Fibroblast of villous mesenchyme (primary cell): ENCODE measurements at regions not wholly inside any gene's neighbourhood (a gene's known extent, or its start where the extent isn't known, plus 50 kb on each side); places are given as distances from the start of the nearest gene placed in this dataset.

Source experiments
- DNase-seq: peaks from one replicate; pipeline ENCODE4 v3.0.0-alpha.2; 2010; ENCODE audit warnings: low read depth
- H3K4me3 ChIP-seq: 2 replicates; pipeline ENCODE4 v1.5.1; 2011; ENCODE audit warnings: low read depth, mild to moderate bottlenecking, low read length
- TF ChIP-seq, protein P1 (sequence below): IDR thresholded peaks from 2 replicates; pipeline ENCODE4 v1.5.1; 2012; ENCODE audit warnings: low read depth, mild to moderate bottlenecking, low read length; ENCODE audit not compliant: insufficient read depth

DNA sequence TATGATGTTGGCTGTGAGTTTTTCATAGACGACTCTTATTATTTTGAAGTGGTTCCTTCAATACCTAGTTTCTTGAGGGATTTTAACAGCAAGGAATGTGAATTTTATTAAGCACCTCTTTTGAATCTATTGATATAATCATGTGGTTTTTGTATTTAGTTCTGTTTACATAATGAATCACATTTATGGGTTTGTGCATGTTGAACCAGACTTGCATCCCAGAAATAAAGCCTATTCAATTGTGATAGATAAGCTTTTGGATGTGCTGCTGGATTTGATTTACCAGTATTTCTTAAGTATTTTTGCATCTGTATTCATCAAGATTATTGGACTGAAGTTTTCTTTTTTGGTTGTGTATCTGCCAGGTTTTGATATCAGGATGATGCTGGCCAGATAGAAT is 131.6 kb upstream of the SCN7A start:
- no peak for DNase-seq
- TF ChIP-seq, protein P1, sequence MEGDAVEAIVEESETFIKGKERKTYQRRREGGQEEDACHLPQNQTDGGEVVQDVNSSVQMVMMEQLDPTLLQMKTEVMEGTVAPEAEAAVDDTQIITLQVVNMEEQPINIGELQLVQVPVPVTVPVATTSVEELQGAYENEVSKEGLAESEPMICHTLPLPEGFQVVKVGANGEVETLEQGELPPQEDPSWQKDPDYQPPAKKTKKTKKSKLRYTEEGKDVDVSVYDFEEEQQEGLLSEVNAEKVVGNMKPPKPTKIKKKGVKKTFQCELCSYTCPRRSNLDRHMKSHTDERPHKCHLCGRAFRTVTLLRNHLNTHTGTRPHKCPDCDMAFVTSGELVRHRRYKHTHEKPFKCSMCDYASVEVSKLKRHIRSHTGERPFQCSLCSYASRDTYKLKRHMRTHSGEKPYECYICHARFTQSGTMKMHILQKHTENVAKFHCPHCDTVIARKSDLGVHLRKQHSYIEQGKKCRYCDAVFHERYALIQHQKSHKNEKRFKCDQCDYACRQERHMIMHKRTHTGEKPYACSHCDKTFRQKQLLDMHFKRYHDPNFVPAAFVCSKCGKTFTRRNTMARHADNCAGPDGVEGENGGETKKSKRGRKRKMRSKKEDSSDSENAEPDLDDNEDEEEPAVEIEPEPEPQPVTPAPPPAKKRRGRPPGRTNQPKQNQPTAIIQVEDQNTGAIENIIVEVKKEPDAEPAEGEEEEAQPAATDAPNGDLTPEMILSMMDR, result no peak
- no peak overlapping the region for H3K4me3 ChIP-seq

DNA sequence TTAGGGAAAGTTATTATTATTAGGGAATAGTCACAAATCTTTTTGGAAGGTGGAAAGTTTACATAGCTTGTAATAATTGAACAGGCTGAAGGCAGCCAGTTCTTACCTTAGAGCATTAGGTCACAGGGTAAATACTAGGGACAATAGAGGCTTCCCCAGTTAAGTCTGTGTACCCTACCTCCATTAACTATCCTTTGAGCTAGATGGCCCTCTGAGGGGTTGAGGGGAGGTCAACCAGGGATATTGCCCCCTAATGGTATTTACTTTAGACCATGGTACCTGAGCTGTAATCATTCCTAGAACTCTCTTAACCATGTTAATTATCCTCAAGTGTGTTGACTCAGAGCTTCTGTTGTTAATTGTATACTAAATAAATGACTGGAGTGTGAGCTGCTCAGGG is 120.5 kb upstream of the SCN7A start:
- TF ChIP-seq, protein P1, result no peak
- DNase-seq, result no peak
- no peak overlapping the region for H3K4me3 ChIP-seq

DNA sequence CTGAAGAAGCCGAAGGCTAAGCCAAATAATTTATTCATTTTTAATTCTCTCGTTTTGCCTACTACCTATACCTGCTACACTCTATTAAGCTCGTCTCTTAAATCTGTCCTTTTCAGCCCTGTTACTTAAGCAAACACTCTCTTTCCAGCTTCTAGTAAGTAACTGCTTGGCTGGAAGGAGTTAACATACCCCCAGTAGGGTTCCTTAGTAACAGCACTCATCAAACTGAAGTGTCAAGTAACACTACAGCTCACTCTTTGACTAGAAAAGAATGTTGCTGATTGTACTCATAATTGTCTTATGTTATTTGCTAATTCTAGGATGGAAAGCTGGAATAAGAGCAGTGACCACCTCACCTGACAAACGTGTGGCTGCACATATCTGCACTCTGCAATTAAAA is 120.0 kb upstream of the SCN7A start:
- no peak overlapping the region for H3K4me3 ChIP-seq
- DNase-seq, result no peak
- TF ChIP-seq, protein P1, result no peak

DNA sequence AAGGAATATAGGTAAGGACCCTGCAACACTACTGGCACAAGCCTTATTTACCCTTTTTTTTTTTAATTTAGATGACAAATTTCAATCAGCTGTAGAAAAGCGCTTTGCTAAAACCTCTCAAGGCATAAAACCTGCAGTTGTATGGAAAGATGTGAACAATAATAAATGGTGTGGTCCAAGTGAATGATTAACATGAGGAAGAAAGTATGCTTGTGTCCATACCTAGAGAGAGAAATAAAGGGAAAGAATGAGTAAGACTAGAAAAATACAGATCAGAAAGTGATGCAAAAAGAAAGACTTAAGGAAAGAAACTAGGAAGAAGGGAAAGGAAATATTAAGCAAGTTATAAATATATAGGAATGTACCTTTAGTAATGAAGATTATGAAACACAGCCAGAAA is 119.2 kb upstream of the SCN7A start:
- no peak for DNase-seq
- TF ChIP-seq, protein P1, result no peak

DNA sequence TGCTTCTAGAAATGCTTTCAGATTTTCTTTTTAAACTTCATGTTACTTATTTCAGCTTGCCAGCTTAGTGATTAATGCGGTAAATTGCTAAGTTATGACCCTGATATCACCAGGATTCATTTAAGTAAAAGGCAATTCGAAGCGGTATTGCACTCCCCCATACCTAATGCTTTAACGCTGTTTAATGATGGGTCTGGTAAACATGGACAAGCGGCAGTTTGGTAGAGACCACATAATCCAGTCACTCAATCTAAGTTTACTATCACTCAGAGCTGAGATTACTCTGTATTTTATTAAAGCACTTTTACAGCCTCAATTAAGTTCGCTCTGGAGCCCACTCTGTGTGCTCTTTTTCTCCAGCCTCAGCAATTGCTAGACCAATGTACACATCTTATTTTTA is 118.2 kb upstream of the SCN7A start:
- TF ChIP-seq, protein P1, result no peak

More for the DNA sequence above, 119.2 kb upstream of the SCN7A start:
- no peak overlapping the region for H3K4me3 ChIP-seq

DNA sequence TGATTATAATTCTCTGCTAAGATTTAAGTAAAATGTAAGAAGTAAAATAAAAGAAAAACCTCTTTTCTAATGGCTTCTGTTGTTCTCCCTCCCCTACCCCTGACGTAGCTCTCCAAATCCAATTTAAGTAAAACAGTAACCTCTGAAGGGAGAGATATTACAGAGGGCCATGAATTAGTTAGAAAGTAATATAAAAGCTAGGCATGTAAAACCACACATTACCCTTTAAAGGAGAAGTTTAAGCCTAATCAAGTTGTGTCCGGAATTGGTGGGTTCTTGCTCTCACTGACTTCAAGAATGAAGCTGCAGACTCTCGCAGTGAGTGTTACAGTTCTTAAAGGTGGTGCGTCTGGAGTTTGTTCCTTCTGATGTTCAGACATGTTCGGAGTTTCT is 116.9 kb upstream of the SCN7A start:
- TF ChIP-seq, protein P1, result no peak
- DNase-seq, result no peak
- no peak overlapping the region for H3K4me3 ChIP-seq

More for the DNA sequence above, 118.2 kb upstream of the SCN7A start:
- no peak for DNase-seq
- H3K4me3 ChIP-seq, result no peak overlapping the region

DNA sequence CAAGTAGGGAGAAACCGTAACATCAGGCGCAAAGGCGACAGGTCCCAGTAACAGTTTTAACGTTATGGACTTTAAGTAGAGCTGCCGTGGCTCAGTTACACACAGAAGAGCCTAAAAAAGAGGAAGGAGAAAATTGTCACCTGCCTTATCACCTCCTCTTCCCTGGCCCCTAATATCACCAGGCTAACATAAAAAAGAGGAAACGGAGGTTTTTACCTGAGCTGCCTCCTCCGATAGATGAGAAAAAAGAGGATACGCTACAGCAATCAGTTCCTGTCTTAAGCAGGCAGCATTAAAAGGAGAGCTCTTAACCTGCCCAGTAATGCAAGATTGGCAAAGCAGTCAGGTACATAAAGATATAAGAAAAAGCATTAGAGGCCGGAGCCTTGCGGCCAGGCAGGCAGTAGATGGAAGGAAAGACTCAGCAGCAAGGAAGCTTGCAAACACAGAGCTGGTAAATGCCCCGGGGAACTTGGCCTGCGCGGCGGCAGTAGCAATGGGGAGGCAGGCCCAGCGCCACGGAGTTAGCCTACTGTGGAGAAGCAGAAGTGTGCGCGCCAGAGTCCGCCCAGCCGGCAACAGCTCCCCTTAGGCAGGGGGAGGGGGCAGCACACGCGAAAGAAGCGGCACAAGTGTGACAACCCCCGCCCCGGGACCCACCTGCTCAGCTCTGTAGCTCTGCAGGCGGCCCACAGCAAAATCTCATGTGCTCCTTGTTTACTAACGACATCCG is 116.3 kb upstream of the SCN7A start:
- no peak for DNase-seq
- no peak overlapping the region for H3K4me3 ChIP-seq
- TF ChIP-seq, protein P1, result no peak
